T-helper 1 cell treated with Interleukin-12 subunit alpha and Interleukin-12 subunit beta and Interleukin-4 antibody, amounts not matched to agents 30 ng/mL and 1 ng/mL, for 36 hours (primary cell): ENCODE measurements at regions not wholly inside any gene's neighbourhood (a gene's known extent, or its start where the extent isn't known, plus 50 kb on each side); places are given as distances from the start of the nearest gene placed in this dataset.
"Not testable (repeated sequence)": the region's sequence is repeated elsewhere in the genome, so short reads cannot be mapped to it uniquely, and the experiment has no call there.

Source experiments
- intact Hi-C: fragments of 100-400 bp; cut with micrococcal nuclease; formaldehyde crosslinking; loops from one replicate; pipeline ENCODE4 v1.15.1; 2024

DNA sequence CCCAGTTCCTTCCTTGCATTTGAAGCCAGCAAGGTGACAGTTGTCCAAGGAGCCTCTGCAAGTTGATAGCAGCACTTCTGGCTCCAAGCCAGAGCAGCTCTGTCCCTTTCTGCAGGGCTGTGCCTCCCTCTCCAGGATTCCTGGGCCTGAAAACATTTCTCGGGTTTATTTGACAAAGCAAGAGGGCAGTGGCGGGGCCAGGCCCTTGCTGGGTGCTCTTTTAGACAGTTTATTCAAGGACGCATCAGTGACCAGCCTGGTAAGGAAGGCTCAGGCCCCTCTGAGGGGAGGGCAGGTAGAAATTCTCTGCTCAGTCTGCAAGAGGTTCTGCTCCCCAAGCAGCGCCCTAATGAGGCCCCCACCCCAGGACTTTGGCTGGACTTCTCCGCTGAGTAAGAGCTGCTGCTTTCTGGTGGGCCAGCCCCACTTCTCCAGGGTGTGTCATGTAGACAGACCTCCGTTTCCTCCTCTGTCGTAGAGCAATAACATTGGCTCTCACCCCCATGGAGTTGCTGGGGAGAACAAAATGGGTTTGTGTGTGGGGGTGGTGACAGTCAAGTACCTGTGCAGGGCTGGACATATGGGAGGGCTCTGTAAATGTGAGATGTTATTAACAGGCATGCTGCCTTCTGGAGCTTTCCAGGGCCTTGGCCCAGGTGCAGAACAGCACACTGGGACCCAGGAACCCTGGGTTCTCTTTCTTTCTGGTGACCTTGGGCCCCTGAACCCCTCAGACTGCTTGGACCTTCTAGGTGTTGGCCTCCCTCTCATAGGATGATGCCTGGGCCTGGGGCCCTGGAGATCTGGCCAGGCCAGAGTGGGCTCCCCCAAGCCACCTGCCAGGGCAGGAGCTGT is 146.2 kb upstream of the TLE3 start:
- intact Hi-C loops, result no loop called here

GRCh38 chr15:70242951-70243685 is 145.4 kb upstream of the TLE3 start:
- intact Hi-C loops, result no loop called here

GRCh38 chr15:70241561-70242320 is 144.0 kb upstream of the TLE3 start:
- intact Hi-C loops, result no loop called here

DNA sequence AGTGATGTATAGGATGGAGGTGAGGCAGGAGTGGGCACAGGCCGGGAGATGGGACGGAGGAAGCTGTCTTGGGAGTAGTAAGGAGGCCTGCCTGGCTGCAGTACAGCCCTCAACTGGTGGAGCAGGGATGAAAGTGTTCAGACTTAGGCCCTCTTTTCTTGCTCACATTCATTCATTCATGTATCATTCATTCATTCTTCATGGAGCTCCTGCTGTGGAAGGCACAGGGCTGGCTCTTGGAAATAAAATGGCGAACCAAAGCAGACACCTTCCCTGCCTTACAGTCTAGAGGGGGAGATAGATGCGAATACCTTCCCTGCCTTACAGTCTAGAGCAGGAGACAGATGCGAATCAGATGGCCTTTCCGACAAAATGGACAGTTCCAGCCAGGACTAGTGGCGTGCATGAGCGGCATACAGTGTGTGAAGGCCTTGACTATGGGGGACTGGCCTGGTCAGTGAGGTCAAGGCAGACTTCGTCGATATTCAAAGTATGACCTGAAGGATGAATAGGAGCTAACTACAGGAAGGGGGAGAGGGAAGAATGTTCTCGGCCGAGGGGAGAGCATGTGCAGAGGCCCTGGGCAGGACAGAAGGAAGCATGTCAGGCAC is 143.2 kb upstream of the TLE3 start:
- intact Hi-C loops, result loop anchor here (1.0 kb wide), 1 partner anchor 10 kb away; no protein-coding TSS in a partner anchor

- intact Hi-C loops, result loop anchor here (1.0 kb wide), 1 partner anchor 9 kb away; no protein-coding TSS in a partner anchor
Observed at GRCh38 chr15:70240082-70240481, 142.4 kb upstream of the TLE3 start.

- intact Hi-C loops, result no loop called here
Observed at GRCh38 chr15:70238917-70239316, 141.2 kb upstream of the TLE3 start.

DNA sequence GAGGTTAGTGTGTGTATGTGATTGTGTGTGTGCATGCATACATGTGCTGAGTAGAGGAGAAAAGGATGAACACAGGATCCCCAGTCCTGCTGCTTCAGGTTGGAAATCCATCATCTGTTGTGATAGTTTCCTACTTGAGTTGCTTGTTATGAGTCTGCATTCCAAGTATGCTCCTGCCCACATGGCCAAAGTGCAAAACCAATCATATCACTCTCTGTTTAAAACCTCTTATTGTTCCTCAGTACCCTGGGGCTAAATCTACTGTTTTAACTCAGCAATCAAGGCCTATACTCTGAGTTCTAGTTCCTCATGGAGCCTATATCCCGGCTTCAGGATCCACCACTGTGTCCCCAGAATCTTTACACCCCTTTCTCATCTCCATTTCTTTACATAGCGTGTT is 139.9 kb upstream of the TLE3 start:
- intact Hi-C loops, result no loop called here

DNA sequence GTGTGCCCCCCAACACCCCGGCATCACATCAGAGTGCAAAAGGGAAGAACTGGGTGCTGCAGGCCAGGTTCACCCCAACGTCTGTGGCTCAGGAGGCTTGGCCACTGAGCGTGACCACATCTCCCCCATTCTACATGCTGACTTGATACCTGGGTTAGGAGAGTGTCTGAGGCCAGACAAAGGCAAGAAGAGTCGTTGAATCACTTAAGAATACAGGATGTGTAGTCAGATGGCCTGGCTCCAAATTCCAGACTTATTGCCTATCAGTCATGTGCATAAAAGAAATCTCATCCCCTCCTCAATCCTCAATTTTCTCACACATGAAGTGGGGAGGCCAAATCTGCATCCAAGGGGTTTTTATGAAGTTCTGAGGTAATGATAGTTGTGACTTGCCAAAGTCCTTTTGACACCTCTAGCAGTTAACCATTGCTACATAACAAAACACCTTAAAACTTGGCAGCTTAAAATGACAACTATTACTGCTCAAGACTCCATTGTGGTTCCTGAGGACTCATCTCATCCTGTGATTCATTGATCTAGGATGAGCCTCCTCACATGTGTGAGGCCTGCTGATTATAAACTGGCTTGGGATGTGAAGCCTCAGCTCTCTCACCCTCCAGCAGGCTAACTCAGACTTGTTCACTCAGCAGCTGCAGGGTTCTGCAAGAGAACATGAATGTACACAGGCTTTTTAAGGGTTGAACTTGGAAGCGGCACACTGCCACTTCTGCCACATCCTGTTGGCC is 138.8 kb upstream of the TLE3 start:
- intact Hi-C loops, result no loop called here

DNA sequence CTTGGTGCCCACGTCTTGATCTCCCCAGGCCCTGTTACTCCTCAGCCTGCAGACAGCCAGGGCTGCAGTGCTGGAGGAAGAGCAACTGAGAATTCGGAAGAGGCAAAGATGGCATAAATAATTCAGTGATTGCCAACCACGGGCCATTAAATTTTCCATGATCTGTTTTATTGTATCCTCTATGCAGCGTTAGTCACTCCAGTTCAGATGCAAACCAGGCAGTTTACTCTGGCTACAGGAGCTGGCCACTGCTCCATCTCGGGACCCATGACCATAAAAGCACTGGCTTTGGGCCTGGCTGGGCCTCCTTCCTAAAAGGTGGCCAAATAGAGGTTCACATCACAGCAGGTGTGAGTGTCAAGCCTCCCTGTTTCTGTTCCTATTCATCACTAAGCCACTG is 137.6 kb upstream of the TLE3 start:
- intact Hi-C loops, result no loop called here

GRCh38 chr15:70234256-70234905 is 136.7 kb upstream of the TLE3 start:
- intact Hi-C loops, result loop anchor here (1.0 kb wide), 1 partner anchor 66 kb away; no protein-coding TSS in a partner anchor

DNA sequence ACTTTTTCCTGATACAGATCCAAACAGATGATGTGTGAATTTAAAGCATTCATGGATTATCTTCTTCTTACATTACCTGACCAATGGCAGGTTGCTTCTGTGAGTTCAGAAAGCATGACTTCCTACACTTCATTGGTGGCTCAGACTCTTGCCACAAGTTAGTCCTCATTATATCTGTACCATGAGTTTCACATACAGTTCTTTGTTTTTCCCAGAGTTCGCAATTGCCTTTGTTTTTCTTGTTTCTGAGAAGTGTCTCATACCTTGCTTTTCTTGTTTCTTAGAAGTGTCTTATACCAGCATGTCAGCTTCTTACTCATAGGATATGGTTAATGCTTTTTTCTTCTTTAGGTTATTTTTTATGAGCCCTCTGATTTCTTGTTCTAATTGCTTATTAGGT is 133.8 kb upstream of the TLE3 start:
- intact Hi-C loops, result loop anchor here (1.0 kb wide), 1 partner anchor 9 kb away; no protein-coding TSS in a partner anchor

DNA sequence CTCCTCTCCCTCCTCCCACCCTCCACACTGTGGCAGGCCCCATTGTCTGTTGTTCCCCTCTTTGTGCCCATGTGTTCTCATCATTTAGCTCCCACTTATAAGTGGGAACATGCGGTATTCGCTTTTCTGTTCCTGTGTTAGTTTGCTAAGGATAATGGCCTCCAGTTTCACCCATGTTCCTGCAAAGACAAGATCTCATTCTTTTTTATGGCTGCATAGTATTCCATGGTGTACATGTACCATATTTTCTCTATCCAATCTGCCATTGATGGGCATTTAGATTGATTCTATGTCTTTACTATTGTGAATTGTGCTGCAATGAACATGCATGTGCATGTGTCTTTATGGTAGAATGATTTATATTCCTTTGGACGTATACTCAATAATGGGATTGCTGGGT is 130.2 kb upstream of the TLE3 start:
- intact Hi-C loops, result not testable (repeated sequence)

GRCh38 chr15:70227147-70227546 is 129.4 kb upstream of the TLE3 start:
- intact Hi-C loops, result no loop called here

GRCh38 chr15:70226337-70226980 is 128.7 kb upstream of the TLE3 start:
- intact Hi-C loops, result no loop called here

- intact Hi-C loops, result no loop called here
Observed at GRCh38 chr15:70225416-70225815, 127.7 kb upstream of the TLE3 start.

DNA sequence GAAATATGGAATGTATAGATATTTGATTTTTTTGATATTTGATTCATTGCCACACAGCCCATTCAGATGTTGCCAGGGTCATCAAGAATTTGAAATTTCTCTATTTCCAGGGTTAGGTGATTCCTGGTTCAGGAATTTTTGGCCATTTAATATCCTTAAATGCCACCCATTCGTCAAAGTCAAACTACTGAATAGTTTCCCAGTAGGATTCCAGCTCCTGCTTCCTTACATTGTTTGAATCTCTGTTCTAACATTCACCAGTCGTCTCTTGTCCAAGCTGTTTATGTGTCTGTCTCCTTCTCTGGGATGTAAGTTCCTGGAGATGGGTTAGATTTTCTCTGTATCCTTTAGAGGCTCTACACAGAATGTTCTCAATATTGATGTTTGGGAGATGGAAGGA is 124.9 kb upstream of the TLE3 start:
- intact Hi-C loops, result no loop called here

DNA sequence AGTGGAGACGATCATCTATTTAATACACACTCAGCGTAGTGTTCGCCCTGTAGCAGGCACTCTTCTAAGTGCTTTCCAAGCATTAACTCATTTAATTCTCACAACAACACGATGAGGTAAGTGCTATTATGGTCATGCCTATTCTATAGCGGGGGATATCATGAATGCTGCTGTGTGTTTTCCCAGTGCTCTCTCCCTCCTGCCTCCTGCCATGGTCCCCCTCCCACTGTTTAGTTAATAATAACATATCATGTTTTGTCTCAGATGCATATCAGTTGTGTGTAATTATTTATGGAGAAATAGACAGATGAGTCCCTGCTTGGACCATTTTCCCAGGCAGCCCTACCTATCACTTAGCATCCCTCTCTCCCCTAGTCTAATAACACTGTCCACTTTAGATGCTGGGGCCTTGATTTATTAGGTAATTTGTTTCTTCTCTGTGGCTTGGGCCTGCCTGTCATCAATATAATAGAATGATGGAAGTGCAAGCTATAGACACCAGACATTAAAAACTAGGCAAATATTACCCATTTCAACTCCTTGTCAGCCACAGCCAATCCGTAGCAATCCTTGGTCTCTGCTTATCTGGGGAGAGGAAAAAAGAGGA is 122.9 kb upstream of the TLE3 start:
- intact Hi-C loops, result no loop called here

- intact Hi-C loops, result no loop called here
Observed at GRCh38 chr15:70219966-70220365, 122.2 kb upstream of the TLE3 start.

DNA sequence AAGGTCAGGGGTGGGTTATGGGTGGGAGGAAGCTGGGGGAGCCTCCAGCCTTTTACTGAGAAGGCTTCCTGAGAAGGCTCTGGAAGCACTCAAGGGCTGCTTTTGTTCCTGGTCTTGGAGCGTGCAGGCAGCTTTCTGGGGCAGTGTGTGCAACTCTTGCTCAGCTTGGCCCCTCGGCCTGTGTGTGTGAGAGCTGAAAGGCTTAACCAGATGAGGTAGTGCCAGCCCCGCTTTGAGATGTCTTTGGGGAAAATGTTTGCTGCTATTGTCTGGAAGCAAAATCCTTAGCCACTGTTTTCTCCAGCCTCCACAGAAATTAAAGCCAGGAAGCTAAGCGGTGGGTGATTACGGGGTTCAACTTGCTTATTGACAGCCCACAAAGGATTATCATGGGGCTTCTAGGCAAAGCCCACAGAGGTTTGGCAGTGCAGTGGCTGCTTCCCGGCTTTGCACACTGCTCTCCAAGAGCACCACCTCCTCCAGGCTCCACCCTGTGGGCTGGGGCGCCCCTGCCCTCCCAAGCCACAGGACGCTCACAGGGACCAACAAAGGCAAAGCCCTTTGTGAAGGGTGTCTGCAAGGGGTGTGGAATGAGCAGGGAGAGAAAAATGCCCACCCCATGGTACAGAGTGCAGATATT is 121.7 kb upstream of the TLE3 start:
- intact Hi-C loops, result no loop called here
